Endodermal cell (in vitro differentiated cells): ENCODE measurements at regions not wholly inside any gene's neighbourhood (a gene's known extent, or its start where the extent isn't known, plus 50 kb on each side); places are given as distances from the start of the nearest gene placed in this dataset.
"Not testable (repeated sequence)": the region's sequence is repeated elsewhere in the genome, so short reads cannot be mapped to it uniquely, and the experiment has no call there.

Experiments
- DNase-seq: peaks from one replicate; pipeline ENCODE4 v3.0.0-alpha.2; 2017
- H3K27ac ChIP-seq: 2 replicates; pipeline ENCODE4 v1.5.1; 2013; ENCODE audit warnings: mild to moderate bottlenecking, low read depth, low read length, moderate library complexity
- H3K27me3 ChIP-seq: 2 replicates; pipeline ENCODE4 v1.6.1; 2013; ENCODE audit warnings: mild to moderate bottlenecking, low read length, moderate library complexity; ENCODE audit not compliant: insufficient read depth, control insufficient read depth, poor library complexity, severe bottlenecking
- H3K36me3 ChIP-seq: 2 replicates; pipeline ENCODE4 v1.7.0; 2013; ENCODE audit warnings: mild to moderate bottlenecking, low read length, moderate library complexity; ENCODE audit not compliant: control insufficient read depth, insufficient read depth
- H3K4me1 ChIP-seq: one replicate; pipeline ENCODE4 v1.7.0; 2013; ENCODE audit warnings: low read length; ENCODE audit not compliant: control insufficient read depth, insufficient read depth
- H3K4me3 ChIP-seq: 2 replicates; pipeline ENCODE4 v1.5.1; 2013; ENCODE audit warnings: mild to moderate bottlenecking, low read length, moderate library complexity
- H3K9ac ChIP-seq: 2 replicates; pipeline ENCODE4 v1.6.1; 2013; ENCODE audit warnings: mild to moderate bottlenecking, low read length, moderate library complexity; ENCODE audit not compliant: poor library complexity, severe bottlenecking; ENCODE audit errors: extremely low read depth
- H3K9me3 ChIP-seq: 2 replicates; pipeline ENCODE4 v1.6.1; 2013; ENCODE audit warnings: mild to moderate bottlenecking, low read length, moderate library complexity; ENCODE audit not compliant: control insufficient read depth
- H3K27ac Mint-ChIP-seq: 2 replicates; pipeline ENCODE4 v1.8.0; 2020; ENCODE audit warnings: mixed read lengths
- H3K27me3 Mint-ChIP-seq: 2 replicates; pipeline ENCODE4 v1.8.0; 2021; ENCODE audit warnings: mild to moderate bottlenecking, mixed read lengths; ENCODE audit not compliant: insufficient read depth
- H3K36me3 Mint-ChIP-seq: 2 replicates; pipeline ENCODE4 v1.8.0; 2020; ENCODE audit warnings: low read depth, mixed read lengths
- H3K4me1 Mint-ChIP-seq: 2 replicates; pipeline ENCODE4 v1.8.0; 2020; ENCODE audit warnings: mixed read lengths
- H3K4me3 Mint-ChIP-seq: 2 replicates; pipeline ENCODE4 v1.8.0; 2020; ENCODE audit warnings: mild to moderate bottlenecking, moderate library complexity, mixed read lengths
- H3K9me3 Mint-ChIP-seq: 2 replicates; pipeline ENCODE4 v1.8.0; 2020; ENCODE audit warnings: mild to moderate bottlenecking, mixed read lengths
- WGBS, 2 experiments: methylation state at CpG; one replicate each; pipeline versions ENCODE4 v1.1.5 to v1.1.7; 2013; ENCODE audit warnings: missing lambda C conversion rate in 2 of 2, mixed read lengths in 1 of 2; ENCODE audit not compliant: insufficient coverage in 1 of 2, insufficient read length in 1 of 2; 5-methylcytosine and 5-hydroxymethylcytosine counted together
- TF ChIP-seq, protein P1 (sequence below): fragments of 200-600 bp; sonication (generic); conservative IDR thresholded peaks from 2 replicates; pipeline ENCODE4 v1.5.0; 2021; ENCODE audit warnings: antibody characterized with exemption, mild to moderate bottlenecking

DNA sequence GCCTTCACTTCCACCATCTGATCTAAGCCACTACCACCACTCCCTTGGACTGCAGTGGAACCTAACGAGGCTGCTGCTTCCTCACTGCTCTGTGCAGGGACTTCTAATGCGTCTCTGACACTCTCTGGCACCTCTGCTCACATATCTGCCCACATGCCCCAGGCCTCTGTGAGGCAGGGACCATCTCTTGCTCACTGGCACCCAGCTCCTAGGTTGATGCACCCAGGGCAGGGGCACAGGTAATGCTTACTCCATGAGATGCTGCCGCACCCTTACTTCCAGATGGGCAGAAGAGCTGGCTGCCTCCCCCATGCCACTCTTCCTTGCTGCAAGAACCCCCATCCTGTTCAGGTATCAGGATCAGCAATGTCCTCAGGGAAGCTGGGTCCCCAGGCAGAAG lies 294.0 kb upstream of the HS6ST1 start:
- H3K9me3 Mint-ChIP-seq: no peaks in the 10 kb centered on the region
- H3K36me3 Mint-ChIP-seq: no peaks in the 10 kb centered on the region
- 90 to 92% methylated on average over 2 to 3 of the region's 3 CpGs for WGBS, 2 experiments
- no peak overlapping the region for H3K4me3 ChIP-seq
- H3K9ac ChIP-seq: no peak overlapping the region
- H3K27ac Mint-ChIP-seq: no peak overlapping the region
- H3K27ac ChIP-seq: no peak overlapping the region
- H3K36me3 ChIP-seq: no peaks in the 10 kb centered on the region
- H3K27me3 ChIP-seq: no peaks in the 10 kb centered on the region
- TF ChIP-seq, protein P1, sequence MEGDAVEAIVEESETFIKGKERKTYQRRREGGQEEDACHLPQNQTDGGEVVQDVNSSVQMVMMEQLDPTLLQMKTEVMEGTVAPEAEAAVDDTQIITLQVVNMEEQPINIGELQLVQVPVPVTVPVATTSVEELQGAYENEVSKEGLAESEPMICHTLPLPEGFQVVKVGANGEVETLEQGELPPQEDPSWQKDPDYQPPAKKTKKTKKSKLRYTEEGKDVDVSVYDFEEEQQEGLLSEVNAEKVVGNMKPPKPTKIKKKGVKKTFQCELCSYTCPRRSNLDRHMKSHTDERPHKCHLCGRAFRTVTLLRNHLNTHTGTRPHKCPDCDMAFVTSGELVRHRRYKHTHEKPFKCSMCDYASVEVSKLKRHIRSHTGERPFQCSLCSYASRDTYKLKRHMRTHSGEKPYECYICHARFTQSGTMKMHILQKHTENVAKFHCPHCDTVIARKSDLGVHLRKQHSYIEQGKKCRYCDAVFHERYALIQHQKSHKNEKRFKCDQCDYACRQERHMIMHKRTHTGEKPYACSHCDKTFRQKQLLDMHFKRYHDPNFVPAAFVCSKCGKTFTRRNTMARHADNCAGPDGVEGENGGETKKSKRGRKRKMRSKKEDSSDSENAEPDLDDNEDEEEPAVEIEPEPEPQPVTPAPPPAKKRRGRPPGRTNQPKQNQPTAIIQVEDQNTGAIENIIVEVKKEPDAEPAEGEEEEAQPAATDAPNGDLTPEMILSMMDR: no peak
- no peaks in the 10 kb centered on the region for H3K27me3 Mint-ChIP-seq
- H3K4me1 Mint-ChIP-seq: no peaks in the 10 kb centered on the region
- no peaks in the 10 kb centered on the region for H3K4me1 ChIP-seq
- DNase-seq: no peak
- no peaks in the 10 kb centered on the region for H3K9me3 ChIP-seq
- no peak overlapping the region for H3K4me3 Mint-ChIP-seq

DNA sequence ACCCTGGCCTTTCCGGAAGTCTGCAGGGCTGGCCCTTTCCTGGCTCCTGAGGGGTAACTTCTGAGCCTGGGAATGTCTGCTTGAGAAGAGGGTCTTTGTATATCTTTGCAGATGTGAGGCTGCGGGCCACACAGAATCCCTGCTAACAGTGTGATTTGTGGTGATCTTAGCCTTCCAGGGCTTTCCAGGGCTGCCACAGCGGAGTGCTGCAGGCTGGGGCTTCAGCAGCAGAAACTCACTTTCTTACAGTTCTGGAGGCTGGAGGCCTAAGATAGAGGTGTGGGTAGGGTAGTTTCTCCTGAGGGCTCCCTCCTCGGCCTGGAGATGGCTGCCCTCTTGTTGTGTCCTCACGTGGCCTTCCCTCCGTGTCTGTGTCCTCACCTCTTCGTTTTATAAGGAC lies 294.7 kb upstream of the HS6ST1 start:
- no peak for DNase-seq
- no peaks in the 10 kb centered on the region for H3K36me3 Mint-ChIP-seq
- Histone ChIP-seq H3K4me3 (no peak overlapping the region), H3K9me3 (no peaks in the 10 kb centered on the region), H3K9ac (no peak overlapping the region), H3K36me3 (no peaks in the 10 kb centered on the region), H3K4me1 (no peaks in the 10 kb centered on the region), H3K27ac (no peak overlapping the region), H3K27me3 (no peaks in the 10 kb centered on the region)
- TF ChIP-seq, protein P1: no peak
- no peaks in the 10 kb centered on the region for H3K27me3 Mint-ChIP-seq
- H3K4me1 Mint-ChIP-seq: no peaks in the 10 kb centered on the region
- 85 to 91% methylated on average over 4 to 7 of the region's 7 CpGs for WGBS, 2 experiments
- H3K27ac Mint-ChIP-seq: no peak overlapping the region
- H3K4me3 Mint-ChIP-seq: no peak overlapping the region
- no peaks in the 10 kb centered on the region for H3K9me3 Mint-ChIP-seq

- Histone ChIP-seq H3K27me3 (no peaks in the 10 kb centered on the region), H3K36me3 (no peaks in the 10 kb centered on the region), H3K27ac (no peak overlapping the region), H3K9me3 (no peaks in the 10 kb centered on the region), H3K4me1 (no peaks in the 10 kb centered on the region), H3K9ac (no peak overlapping the region), H3K4me3 (no peak overlapping the region)
- no peak for DNase-seq
- H3K27me3 Mint-ChIP-seq: no peaks in the 10 kb centered on the region
- no peaks in the 10 kb centered on the region for H3K36me3 Mint-ChIP-seq
- H3K4me3 Mint-ChIP-seq: no peak overlapping the region
- H3K27ac Mint-ChIP-seq: no peak overlapping the region
- 88 to 95% methylated on average over 1 to 4 of the region's 4 CpGs for WGBS, 2 experiments
- TF ChIP-seq, protein P1: no peak
- H3K4me1 Mint-ChIP-seq: no peaks in the 10 kb centered on the region
- peaks cover 4% of the 10 kb centered on the region for H3K9me3 Mint-ChIP-seq
These were observed 295.2 kb upstream of the HS6ST1 start for GRCh38 chr2:128613876-128614275.

- not testable (repeated sequence) for H3K27ac Mint-ChIP-seq, H3K4me1 Mint-ChIP-seq, H3K27me3 Mint-ChIP-seq, H3K4me3 Mint-ChIP-seq, H3K9me3 Mint-ChIP-seq, H3K4me1 ChIP-seq, H3K4me3 ChIP-seq, H3K9me3 ChIP-seq, H3K9ac ChIP-seq, H3K27me3 ChIP-seq, H3K36me3 Mint-ChIP-seq, H3K36me3 ChIP-seq, DNase-seq, H3K27ac ChIP-seq
- WGBS, 2 experiments: 85 to 93% methylated on average over 5 of the region's 6 CpGs
These were observed 296.2 kb upstream of the HS6ST1 start for GRCh38 chr2:128614907-128615306.
